GM10248 (cell line): ENCODE measurements at regions not wholly inside any gene's neighbourhood (a gene's known extent, or its start where the extent isn't known, plus 50 kb on each side); places are given as distances from the start of the nearest gene placed in this dataset.

ENCODE experiments used
- CTCF ChIA-PET: fragments of 300-600 bp; sonication (Branson Sonifier 250); formaldehyde crosslinking; extraction: SDS; loops from one replicate; lab custom pipeline; 2021; ENCODE audit warnings: antibody characterized with exemption; lab: Yijun Ruan, JAX
- POLR2A ChIA-PET: fragments of 350-650 bp; sonication (Branson Sonifier 250); formaldehyde crosslinking; extraction: SDS; loops from one replicate; lab custom pipeline; 2020; ENCODE audit warnings: antibody characterized with exemption; lab: Yijun Ruan, JAX
- DNase-seq: peaks from one replicate; pipeline ENCODE4 v3.0.0; 2012; ENCODE audit errors: extremely low spot score
- TF ChIP-seq, protein P1 (sequence below): IDR thresholded peaks from 2 replicates; pipeline ENCODE4 v1.5.1; 2012; ENCODE audit warnings: mild to moderate bottlenecking, low read depth; ENCODE audit errors: extremely low read depth, missing control alignments, control extremely low read depth

DNA sequence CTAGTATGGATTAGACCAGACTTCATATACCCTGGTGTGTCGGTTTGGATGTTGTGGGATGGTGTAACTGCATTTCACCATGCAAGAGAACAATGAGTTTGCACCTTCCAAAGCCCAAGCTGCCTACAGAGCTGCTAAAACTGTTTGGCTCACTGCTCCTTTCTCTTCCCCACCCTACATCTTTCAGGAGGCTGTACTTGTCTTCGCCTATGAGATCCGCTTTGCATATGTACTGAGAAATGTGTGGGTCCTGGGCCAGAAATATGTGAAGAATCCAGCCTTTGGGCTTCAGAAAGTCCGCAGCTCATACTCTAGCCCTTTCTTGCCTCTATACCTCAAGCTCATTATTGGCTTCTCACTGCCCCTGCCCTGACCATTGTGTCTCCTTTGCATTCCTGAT, 1060.0 kb downstream of the NTRK3 start:
- TF ChIP-seq, protein P1, sequence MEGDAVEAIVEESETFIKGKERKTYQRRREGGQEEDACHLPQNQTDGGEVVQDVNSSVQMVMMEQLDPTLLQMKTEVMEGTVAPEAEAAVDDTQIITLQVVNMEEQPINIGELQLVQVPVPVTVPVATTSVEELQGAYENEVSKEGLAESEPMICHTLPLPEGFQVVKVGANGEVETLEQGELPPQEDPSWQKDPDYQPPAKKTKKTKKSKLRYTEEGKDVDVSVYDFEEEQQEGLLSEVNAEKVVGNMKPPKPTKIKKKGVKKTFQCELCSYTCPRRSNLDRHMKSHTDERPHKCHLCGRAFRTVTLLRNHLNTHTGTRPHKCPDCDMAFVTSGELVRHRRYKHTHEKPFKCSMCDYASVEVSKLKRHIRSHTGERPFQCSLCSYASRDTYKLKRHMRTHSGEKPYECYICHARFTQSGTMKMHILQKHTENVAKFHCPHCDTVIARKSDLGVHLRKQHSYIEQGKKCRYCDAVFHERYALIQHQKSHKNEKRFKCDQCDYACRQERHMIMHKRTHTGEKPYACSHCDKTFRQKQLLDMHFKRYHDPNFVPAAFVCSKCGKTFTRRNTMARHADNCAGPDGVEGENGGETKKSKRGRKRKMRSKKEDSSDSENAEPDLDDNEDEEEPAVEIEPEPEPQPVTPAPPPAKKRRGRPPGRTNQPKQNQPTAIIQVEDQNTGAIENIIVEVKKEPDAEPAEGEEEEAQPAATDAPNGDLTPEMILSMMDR: no peak
- ChIA-PET POLR2A (no interaction called here), CTCF (no interaction called here)
- no peak for DNase-seq

DNA sequence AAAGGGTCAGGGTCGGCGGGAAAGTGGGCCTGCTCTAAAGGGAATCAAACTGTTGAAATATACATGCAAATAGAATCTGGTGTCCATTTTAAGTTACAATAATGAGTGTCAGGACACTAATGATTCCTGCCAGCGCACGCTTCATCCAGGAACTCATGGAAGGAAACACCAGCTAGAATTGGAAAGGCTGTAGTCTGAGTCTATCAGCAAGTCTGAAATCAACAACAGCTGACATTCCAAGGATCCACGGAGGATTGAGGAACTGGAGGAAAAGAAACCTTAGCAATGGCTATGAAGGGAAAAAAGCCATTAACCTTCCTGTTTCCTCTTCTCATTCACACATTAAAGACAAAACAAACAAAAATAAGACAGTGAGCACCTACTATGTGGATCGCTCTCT, 1063.1 kb downstream of the NTRK3 start:
- no peak for DNase-seq
- POLR2A ChIA-PET: no interaction called here
- CTCF ChIA-PET: no interaction called here
- TF ChIP-seq, protein P1: no peak

DNA sequence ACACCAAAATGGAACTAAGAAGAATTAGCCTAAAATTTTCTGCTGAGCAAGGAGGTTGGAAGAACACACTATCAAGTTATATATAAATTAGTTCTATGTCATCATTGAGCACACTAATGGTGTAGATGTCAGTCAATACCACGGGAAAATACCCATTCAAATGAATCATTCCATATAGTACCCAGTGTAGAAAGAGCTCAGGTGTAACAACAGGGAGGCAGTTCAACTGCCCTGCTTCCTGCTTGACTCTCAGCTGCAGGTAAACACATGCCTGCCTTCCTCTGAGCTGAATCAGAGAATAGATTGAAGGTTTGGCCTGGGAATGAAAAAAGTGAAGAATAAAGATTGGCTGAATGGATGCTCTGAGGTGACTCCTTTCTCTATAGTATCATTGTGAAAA, 1088.0 kb downstream of the AGBL1 start:
- DNase-seq: no peak
- CTCF ChIA-PET: no interaction called here
- POLR2A ChIA-PET: no interaction called here
- TF ChIP-seq, protein P1: no peak

DNA sequence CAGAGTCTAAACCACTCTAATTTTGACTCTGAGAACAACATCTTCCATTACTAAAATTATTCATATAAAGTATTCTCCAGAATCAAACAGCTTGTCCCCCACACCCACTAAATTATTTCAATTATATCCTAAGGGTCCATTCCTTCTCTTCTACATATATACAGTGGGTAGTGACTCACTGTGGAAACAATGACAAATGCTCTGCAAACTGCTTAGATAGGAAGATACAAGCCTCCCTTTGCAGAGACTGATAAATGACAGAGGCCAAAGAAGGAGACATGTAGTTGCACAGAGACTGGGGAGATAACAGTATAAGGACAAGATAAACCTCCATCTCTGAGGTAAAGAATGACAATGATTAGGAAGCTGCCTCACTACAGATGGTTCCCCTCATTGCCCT, 1087.4 kb downstream of the AGBL1 start:
- DNase-seq: no peak
- POLR2A ChIA-PET: no interaction called here
- CTCF ChIA-PET: no interaction called here
- TF ChIP-seq, protein P1: no peak

DNA sequence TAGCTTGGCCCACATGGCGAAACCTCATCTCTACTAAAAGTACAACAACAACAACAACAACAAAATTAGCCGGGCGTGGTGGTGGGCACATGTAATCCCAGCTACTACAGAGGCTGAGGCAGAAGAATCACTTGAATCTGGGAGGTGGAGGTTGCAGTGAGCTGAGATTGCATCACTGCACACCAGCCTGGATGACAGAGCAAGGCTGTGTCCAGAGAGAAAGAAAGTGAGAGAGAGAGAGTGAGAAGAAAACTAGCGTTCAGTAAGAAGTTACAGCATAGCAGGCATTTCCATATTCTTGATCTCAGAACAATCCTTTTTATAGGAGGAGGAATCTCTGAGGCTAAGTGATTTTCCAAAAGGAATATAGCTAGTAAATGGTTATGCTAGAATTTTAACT, 1076.1 kb downstream of the AGBL1 start:
- no peak for DNase-seq
- ChIA-PET CTCF (interaction anchor here (1.0 kb wide), 1 partner anchor 9 kb away, joined by 3 read pairs; no protein-coding TSS in a partner anchor), POLR2A (no interaction called here)
- TF ChIP-seq, protein P1: no peak

DNA sequence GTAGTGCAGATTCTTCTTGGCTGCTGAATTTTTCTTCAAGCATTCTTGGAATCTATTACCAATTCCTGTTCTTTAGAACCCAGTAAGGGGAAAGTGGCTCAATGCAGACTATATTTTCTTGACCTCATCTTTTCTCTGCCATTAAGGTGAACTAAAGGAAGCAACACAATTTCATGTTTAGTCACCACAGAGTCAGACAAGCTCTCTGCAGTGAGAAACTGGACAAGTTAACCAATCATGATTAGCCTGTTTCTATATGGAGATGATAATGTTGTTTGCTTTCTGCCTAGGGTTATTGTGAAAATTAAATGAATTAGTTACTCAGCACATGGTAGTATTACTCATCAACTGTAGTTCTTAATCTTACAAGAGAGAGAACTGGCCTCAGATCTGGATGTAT, 1075.1 kb downstream of the AGBL1 start:
- TF ChIP-seq, protein P1: no peak
- ChIA-PET CTCF (no interaction called here), POLR2A (no interaction called here)
- no peak for DNase-seq

DNA sequence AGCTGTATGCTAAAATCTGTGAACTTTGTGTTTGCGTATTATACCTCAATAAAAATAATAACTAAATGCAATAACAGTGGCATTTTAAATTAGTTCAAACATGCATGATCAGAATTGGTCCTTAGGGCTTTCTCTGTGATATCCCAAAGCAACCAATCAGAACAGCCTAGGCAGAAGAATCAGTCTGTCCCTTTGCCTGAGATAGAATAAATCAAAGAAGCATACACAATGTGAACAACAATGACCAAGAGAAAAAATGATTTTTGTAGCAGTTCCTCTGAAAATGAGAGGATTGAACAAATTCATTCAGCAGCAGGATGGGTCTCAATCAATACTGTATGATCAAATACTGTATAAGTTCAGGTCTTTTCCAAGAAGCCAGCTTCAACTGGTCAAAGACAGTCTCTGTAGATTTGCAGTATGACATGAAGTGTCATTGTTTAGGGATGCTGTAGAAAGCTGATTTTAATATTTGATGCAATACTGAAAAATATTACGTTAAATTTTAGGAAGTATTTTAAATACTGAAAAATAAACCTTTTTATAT, 1071.6 kb downstream of the AGBL1 start:
- POLR2A ChIA-PET: no interaction called here
- TF ChIP-seq, protein P1: no peak
- CTCF ChIA-PET: interaction anchor here (1.4 kb wide), 1 partner anchor 28 kb away, joined by 3 read pairs; no protein-coding TSS in a partner anchor
- no peak for DNase-seq
